AG10803 (cell line): ENCODE measurements at regions not wholly inside any gene's neighbourhood (a gene's known extent, or its start where the extent isn't known, plus 50 kb on each side); places are given as distances from the start of the nearest gene placed in this dataset.

Experiments used
- DNase-seq: peaks from one replicate; pipeline ENCODE4 v3.0.0; 2010; ENCODE audit warnings: low read depth
- H3K4me3 ChIP-seq: 2 replicates; pipeline ENCODE4 v1.5.1; 2011; ENCODE audit warnings: mild to moderate bottlenecking, low read length, control low read depth
- CTCF ChIP-seq: conservative IDR thresholded peaks from 2 replicates; pipeline ENCODE4 v1.5.1; 2011; ENCODE audit warnings: mild to moderate bottlenecking, low read length, control low read depth, inconsistent platforms

- no peak overlapping the region for H3K4me3 ChIP-seq
- DNase-seq: no peak
- TF ChIP-seq CTCF: no peak
Measured at GRCh38 chr14:87207756-87208155, 785.2 kb downstream of the GALC start.

- no peak overlapping the region for H3K4me3 ChIP-seq
Measured at GRCh38 chr14:87205811-87206210, 787.2 kb downstream of the GALC start.

GRCh38 chr14:87203346-87203745 lies 789.6 kb downstream of the GALC start:
- no peak for TF ChIP-seq CTCF
- no peak overlapping the region for H3K4me3 ChIP-seq
- no peak for DNase-seq

More at GRCh38 chr14:87205811-87206210, 787.2 kb downstream of the GALC start:
- TF ChIP-seq CTCF: no peak
- DNase-seq: no peak

GRCh38 chr14:87199381-87199780 lies 793.6 kb downstream of the GALC start:
- TF ChIP-seq CTCF: no peak

GRCh38 chr14:87196436-87196835 lies 796.5 kb downstream of the GALC start:
- H3K4me3 ChIP-seq: no peak overlapping the region
- DNase-seq: no peak
- no peak for TF ChIP-seq CTCF

More at GRCh38 chr14:87199381-87199780, 793.6 kb downstream of the GALC start:
- DNase-seq: no peak
- no peak overlapping the region for H3K4me3 ChIP-seq

- H3K4me3 ChIP-seq: no peak overlapping the region
- TF ChIP-seq CTCF: no peak
- DNase-seq: no peak
Measured at GRCh38 chr14:87187786-87188185, 805.2 kb downstream of the GALC start.

GRCh38 chr14:87186737-87187136 lies 806.2 kb downstream of the GALC start:
- no peak for TF ChIP-seq CTCF
- no peak overlapping the region for H3K4me3 ChIP-seq
- no peak for DNase-seq
